ENCODE measurements at regions not wholly inside any gene's neighbourhood (a gene's known extent, or its start where the extent isn't known, plus 50 kb on each side); places are given as distances from the start of the nearest gene placed in this dataset.

GRCh38 chr2:51810197-51810596 is 778.3 kb upstream of the NRXN1 start:
- TF ChIP-seq ZNF274 (IDR thresholded peaks at IDR 0.05; ENCODE audit: insufficient read depth, insufficient read length) (no peak), CTCF (IDR thresholded peaks at IDR 0.05 in 2 of 3, conservative IDR thresholded peaks at IDR 0.05 in 1 of 3; ENCODE audit: control insufficient read depth in 2 of 3, extremely low read depth in 1 of 3, insufficient read depth in 1 of 3, low read depth in 3 of 3, low read length in 3 of 3) (no peak), MEF2A (IDR thresholded peaks at IDR 0.05; ENCODE audit: insufficient read depth, low read depth, low read length) (no peak), MXI1 (IDR thresholded peaks at IDR 0.05; ENCODE audit: low read depth, low read length) (no peak), POLR2AphosphoS5 (IDR thresholded peaks at IDR 0.05; ENCODE audit: low read length) (no peak), IRF3 (IDR thresholded peaks at IDR 0.05) (no peak)
